ENCODE measurements at regions not wholly inside any gene's neighbourhood (a gene's known extent, or its start where the extent isn't known, plus 50 kb on each side); places are given as distances from the start of the nearest gene placed in this dataset.
"Not testable (repeated sequence)": the region's sequence is repeated elsewhere in the genome, so short reads cannot be mapped to it uniquely, and the experiment has no call there.

DNA sequence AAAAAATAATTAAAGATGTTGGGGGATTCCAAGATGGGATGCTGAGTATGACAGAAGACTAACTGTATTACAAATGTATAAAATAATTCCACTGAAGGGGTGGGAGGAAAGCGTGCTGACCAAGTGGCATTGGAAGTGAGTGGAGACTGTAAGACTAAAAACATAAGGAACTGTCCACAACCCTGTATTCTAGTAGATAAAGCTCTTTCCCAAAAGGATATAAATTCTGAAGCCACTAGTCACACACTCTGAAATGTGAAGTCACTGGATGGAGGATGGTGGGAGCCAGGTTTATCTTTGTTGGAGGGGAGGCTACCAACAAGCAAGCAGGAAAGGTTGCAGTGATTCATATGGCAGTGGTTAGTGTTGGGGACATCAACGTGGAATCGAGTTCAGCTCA is 182.8 kb upstream of the PLGLB2 start:
- DNase-seq; intact Hi-C loops (cut with DNase I): not testable (repeated sequence)

DNA sequence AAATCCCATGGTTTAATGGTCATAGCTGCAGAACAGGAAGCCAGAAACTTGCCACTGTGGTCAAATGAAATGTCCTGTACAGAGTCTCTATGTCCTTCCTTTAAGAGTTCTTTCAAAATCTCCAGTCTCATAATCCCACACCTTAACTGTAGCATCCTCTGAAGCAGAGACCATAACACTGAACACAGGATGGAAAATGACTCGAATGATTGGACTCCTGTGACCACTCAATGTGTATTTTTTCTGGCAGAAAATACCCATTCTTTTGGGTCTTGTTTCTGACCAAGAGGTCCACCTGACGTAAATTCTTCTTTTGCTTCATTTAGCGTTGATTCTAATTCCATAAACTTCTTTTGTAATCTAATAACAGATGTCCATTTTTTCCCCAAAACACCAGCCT is 181.4 kb upstream of the PLGLB2 start:
- intact Hi-C loops (cut with DNase I); DNase-seq: not testable (repeated sequence)

DNA sequence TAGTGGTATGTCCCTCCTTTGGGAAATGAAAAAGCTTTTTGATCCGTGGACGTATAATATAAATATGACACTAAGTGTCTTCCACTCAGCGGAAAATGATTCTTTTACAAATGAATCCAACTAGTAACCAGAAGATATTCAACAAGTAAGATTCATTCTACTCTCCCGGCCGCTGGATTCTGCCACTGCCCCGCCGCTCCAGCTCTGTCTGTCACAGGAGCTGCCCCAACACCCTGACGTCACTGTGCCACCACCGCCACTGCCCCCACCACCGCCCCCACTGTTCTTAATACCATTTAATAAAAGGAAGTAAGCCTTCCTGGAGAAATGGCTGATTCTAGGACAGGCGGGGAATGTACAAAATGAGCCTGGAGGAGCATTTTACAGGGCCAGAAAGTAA is 180.8 kb upstream of the PLGLB2 start:
- intact Hi-C loops (cut with DNase I); DNase-seq: not testable (repeated sequence)

DNA sequence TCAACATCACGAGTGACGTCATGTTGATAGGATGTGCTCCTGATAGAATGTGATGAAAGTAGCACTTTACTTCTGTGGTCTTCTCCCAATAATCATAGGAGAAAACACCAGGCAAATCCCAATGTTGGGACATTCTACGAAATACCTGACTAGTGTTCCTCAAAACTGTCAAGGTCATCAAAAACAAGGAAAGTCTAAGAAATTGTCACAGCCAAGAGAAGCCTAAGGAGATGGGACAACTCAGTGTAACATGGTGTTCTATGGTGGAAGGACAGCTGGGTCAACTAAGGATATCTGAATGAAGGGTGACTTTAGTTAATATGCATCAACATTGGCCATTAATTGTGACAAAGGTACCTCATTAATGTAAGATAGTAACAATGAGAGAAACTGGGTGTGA is 180.0 kb upstream of the PLGLB2 start:
- DNase-seq; intact Hi-C loops (cut with DNase I): not testable (repeated sequence)

DNA sequence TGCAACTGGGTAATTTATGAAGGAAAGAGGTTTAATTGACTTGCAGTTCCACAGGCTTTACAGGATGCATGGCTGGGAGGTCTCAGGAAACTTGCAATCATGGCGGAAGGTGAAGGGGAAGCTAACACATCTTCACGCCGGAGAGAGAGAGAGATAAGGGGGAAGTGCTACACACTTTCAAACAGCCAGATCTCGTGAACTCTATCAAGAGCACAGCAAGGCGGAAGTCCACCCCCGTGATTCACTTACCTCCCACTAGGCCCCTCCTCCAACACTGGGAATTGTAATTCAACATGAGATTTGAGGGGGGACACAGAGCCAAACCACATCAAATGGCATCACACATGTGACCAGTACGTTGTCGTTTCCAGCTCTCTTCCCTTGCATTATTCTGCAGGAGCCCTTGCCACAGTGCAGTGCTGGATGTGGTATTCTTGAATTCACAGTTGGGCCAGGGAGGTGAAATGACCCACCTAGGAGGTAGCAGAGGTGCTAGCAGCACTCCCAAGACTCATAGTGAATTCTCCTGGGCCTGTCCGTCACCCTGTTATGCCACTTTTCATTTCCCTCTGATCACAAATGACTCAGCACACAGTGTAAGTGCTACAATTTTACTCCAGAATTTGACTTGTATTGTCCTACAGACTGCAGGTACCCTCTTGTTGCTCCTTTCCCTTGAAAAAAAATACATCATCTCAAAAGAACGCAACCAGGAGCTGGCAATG is 179.2 kb upstream of the PLGLB2 start:
- intact Hi-C loops (cut with DNase I); DNase-seq: not testable (repeated sequence)

DNA sequence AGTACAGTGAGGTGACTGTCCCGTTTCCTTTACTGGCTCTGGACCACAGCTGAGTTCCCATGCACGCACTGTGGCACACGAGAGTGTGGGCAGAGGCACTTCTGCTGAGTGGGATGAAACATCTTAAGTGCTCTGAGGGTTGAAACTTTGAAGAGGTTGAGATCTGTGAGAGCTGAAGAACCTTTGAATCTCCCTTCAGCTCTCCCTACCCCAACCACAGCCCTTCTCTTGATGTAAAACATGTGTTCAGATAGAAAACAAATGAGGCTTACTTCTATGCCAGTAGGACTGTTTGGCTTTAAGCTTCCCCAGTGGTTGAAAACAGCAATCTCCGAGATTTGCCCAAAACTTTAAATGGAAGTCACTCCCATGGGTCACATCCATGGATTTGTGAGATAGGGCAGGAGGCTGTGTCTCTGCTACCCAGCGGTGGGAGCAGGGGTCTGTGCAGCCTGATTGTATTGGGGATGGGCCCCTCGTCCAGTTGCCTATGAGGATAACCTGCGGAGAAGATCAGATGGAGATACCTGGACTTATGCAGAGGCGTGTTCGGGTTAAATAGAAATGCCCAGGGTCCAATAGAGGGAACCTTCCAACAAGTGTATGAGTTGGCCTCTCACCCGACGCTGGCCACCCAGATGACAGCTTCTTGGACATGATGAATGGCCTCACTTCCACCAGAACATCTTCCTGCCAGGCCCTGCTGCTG is 178.0 kb upstream of the PLGLB2 start:
- intact Hi-C loops (cut with DNase I); DNase-seq: not testable (repeated sequence)

DNA sequence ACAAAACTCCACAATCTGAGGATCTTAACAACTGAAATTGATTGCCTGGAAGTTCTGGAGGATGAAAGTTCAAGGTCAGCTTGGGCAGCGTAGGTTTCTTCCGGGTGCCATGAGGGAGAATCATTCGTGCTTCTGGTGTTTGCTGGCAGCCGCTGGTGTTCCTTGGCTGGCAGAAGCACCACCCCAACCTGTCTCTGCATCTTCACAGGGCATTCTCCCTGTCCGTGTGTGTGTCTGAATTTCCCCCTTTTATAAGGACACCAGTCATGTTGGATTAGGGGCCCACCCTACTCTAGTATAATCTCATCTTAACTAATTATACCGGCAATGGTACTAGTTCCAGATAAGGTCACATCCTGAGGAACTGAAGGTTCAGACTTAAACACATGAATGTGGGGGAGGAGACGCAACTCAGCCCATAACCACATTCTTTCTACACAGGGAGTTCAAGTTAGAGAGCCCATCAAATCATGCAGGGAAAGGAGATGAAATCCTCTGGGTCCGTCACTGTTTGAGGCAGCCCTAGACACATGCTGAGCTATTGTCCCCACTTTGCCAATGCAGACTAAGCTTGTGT is 175.9 kb upstream of the PLGLB2 start:
- DNase-seq; intact Hi-C loops (cut with DNase I): not testable (repeated sequence)

DNA sequence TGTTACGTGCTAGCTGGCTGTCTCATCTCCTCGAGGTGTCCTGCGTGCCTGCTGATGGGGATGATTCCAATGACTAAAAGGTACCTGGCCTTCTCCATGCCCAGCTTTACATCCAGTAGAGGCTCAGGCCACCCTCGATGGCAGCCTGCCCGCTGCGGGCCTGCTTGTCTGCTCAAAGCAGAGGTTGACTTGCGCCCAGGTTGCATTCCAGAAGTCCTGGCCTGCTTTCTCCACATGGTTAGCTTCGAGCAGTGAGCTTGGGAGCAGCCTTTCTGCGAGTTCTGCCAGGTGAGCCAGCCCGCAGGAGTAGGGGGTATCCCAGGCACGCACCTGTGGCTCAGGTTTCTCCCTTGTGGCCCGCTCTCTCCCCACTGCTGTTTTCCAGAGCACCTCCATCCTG is 175.0 kb upstream of the PLGLB2 start:
- intact Hi-C loops (cut with DNase I); DNase-seq: not testable (repeated sequence)

DNA sequence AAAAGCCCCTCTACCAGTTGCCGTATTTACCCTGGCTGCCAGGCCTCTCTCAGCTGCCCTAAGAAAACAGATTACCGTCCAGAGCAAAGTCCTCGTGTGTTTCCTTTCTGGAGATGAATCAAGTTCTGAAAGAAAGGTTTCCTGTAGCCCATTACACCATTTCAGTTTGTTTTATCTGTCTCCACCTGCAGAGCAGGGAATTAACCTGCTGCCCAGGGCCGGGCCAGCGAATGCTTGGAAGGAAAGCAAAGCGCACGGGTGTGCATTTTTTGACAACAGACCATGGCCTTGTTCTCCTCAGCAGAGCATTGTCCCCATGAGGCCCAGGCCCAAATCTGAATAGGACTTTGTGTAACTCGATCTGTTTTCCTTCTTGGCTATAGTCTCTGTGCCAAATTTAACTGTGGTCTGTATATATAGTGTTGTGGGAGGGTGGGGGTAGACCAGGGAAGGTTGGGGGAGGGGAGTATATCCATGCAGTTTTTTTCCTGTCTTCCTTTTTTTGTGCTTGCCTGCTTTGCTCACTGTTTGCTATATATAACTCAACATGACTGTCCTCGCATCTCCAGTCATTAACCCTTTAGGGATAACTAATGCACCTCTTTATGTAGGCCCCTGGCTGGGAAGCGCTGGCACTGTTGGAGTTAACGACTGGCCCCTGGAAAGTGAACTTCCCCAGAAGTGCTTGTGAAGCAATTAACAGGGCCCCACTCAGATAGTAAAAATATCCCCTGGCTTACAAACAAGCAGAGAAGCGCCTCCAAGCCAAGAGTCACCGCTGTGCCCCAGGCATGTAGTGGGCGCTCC is 174.3 kb upstream of the PLGLB2 start:
- DNase-seq; intact Hi-C loops (cut with DNase I): not testable (repeated sequence)

DNA sequence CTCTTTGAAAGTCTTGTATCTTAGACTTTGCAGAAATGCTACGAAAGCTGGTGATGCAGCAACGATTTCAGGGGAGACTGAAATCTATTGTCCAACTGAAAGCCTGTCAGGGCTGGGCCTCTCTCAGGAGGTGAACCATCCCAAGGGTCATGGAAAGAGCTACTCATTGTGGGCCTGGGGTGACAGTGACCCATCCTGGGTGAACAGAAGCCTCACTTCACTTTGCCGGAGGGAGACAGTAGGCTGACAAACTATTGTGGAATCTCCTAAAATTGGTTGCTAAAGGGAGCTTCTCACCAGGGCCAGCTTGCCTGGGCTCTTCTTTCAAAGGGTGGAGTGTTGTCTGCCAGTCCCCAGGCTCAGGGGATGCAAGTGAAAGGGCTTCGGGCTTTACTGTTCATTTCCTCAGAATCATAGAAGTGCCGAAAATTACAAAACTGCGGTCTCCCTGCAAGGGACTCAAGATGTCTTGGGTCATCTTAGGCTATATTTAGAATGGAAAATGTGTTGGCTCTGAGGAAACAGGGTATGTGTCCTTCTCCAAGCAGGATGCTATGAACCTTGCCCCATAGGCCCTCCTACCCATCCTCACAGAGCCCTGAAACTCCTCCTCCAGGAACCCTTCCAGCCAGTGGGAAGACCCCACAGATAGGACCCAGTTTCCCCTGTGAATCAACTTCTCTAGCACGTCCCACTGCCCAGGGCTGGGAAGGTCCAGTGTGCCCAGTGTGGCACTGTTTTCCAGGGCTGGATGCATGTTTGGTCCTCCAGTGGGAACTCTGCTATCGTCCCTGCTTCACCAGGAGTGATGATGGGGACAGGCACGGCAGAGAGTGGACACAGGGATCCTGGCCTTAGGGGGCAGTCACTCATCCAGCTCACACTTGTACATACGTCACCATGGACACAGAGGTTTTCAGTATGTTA is 173.4 kb upstream of the PLGLB2 start:
- intact Hi-C loops (cut with DNase I); DNase-seq: not testable (repeated sequence)

DNA sequence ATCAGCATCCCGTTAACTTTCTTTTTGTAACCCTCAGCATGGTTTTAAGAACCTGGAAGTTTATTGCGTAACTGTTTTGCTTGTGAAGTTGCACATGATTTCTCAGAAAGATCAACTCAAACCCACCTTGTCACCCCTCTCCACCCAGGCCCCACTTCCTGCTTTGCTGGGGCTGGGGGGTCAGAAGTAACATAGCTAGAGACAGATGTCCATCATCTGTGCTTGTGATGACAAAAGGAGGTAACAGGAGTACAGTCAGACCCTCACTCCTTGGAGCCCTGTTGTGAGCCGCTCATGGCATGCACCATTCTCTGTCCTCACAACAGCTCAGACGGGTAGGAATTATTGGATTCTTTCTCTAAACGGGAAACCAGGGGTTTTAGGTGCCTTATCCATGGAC is 172.7 kb upstream of the PLGLB2 start:
- intact Hi-C loops (cut with DNase I); DNase-seq: not testable (repeated sequence)

DNA sequence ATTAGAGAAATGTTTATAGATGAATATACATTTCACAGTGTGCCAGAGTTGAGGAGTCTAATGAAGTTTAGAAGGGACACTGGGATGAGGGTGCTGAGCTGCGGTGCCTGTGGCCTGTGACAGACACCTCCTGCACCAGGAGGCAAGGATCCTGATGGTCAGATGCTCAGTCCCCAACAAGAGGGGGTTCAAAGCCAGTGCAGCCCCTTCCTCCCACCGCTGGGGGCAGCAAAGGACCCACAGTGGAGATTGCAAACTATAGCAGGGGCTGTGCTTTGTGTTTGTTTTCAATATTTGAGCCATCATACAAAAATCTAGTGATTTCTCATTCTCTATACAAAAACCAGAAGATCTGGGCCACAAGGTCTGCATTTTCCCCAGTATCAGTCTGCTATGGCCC is 170.5 kb upstream of the PLGLB2 start:
- intact Hi-C loops (cut with DNase I); DNase-seq: not testable (repeated sequence)

DNA sequence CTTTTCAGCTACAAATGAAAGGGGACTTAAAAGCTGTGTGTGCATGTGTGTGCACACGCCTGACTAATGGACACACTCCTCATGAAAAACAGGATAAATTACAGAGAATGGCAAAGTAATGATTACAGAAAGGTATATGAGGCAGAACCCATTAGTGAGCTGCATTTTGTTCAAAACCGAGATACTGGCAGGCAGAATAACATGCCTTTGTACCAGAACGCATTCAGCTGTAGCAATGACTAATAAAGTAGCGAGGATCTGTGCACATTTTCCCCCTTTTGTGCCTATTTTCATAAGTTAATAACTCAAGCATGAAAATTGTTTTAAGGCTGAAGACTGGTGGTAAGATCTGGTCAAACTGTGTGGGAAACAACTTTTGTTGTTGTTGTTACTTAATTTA is 165.7 kb upstream of the PLGLB2 start:
- intact Hi-C loops (cut with DNase I); DNase-seq: not testable (repeated sequence)

DNA sequence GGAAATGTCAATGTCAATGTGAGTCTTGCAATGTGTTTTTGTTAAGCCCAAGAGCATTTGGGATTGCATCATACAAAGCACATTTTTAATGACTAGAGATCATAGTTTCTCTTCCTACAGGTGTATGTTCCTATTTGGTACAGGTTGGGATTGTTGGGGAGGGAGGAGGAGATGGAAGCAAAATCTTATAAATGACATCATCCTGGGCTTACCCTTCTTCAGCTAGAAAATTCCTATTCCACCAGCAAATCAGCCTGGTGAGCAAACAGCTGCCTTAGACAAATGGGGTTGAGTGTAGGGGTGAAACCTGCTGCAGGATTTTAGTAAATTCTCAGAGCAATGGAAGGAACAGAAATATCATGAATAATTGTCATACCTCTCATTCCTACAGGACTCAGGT is 165.3 kb upstream of the PLGLB2 start:
- DNase-seq; intact Hi-C loops (cut with DNase I): not testable (repeated sequence)

DNA sequence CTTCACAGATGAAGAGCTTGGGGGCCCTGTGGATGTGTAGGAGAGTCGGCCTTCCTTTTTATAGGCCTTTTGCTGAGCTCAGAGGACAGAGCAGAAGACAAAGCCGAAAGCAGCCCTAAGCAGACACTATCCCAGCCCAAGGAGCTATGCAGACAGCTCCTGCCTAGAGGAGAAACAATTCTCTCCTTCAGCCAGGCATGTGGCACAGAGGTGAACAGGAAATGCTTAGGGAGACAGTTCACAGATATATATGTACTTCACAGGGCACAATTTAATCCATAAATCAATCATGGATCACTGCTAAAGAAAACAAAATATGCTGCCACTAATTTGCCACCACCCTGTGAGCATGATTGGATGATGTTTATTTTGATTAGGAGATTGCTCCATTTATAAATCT is 164.5 kb upstream of the PLGLB2 start:
- DNase-seq; intact Hi-C loops (cut with DNase I): not testable (repeated sequence)

DNA sequence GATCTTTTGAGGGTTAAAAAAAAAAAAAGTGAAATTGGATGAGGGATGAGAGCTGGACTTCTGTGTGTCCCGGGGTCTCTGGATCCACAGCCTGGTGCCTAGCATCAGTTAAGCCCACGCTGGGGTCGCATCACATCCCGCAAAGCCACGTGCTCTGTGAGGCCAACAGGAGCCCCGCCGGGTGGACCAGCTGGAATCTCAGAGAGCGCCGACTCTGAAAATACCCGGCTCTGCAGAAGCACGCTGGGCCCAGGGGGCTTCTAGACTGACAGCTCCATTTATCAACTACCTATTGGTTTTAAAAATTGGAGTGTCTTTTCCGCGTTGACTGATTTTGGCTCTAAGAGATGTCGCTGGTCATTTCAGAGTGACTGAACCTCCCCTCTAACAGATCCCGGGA is 164.1 kb upstream of the PLGLB2 start:
- intact Hi-C loops (cut with DNase I); DNase-seq: not testable (repeated sequence)

DNA sequence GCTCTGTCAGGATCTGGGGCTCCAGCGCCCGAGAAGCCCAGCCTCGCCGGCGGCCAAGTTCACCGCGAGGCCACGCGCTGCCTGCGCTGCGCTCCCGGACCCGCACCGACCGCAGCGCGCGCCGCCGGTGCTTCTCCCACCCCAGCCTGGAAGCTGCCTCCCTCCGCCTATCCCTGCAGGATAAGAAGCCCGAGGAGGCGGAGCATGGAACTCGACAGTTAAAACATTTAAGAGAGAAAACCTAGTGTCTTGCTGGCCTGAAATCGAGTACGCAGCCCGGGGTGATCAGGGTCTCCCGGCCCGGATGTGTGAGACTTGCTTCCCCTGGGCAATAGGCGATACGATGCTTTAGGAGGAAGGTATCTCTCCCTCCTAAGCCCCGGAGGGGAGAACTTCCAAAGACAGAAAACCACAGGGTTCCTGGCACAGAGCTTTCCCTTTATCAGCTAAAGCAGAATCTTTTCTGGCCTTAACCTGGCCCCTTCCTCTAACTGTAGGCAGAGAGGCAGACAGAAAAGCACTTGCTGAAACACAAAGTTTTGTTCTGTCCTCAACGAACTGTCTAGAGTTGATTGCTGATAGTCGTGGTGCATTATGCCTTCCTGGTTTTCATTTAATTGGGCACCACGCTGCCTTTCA is 163.5 kb upstream of the PLGLB2 start:
- DNase-seq = peak in 32 of 42 donors; percentile 6 to 57 (median 29)
- intact Hi-C loops (cut with DNase I) = not testable (repeated sequence)

DNA sequence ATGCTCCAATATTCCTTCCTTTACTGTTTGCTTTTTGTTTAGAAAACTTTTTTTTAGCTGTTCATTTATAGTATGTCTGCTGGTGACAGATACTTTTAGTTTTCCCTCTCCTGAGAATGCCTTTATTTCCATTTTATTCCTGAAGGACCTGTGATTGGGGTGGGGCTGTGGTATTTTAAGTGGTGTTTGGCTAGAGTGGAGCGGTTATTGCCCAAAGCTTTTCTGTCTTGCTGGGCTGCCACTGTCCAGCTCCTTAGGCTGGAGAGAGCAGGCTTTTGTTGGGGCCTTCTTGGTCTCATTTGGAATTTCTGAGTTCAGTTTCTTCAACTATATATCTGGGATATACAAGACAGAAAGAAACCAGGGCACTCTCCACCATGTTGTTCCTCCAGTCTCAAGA is 160.0 kb upstream of the PLGLB2 start:
- intact Hi-C loops (cut with DNase I) = not testable (repeated sequence)

More for the DNA sequence above, 160.0 kb upstream of the PLGLB2 start:
- not testable (repeated sequence) for DNase-seq
